Heart left ventricle (tissue), 16 donors: ENCODE measurements at regions not wholly inside any gene's neighbourhood (a gene's known extent, or its start where the extent isn't known, plus 50 kb on each side); places are given as distances from the start of the nearest gene placed in this dataset.

Experiments
- ATAC-seq, 4 donors: fragments of 200-7000 bp; cut with Tn5 transposase; one replicate each; pipeline ENCODE4 v1.9.1; 2020 to 2022; ENCODE audit warnings: moderate library complexity in 4 of 4, mild to moderate bottlenecking in 3 of 4, moderate number of reproducible peaks in 1 of 4
- DNase-seq, 5 donors: peaks; one replicate each; pipeline ENCODE4 v3.0.0-alpha.2; 2020
- H3K27ac ChIP-seq, 12 donors: fragments of 200-600 bp; sonication (generic) in 4 of 12; one replicate each; pipeline versions ENCODE4 v1.5.0 to v1.8.0; 2016 to 2022; ENCODE audit warnings: mild to moderate bottlenecking in 2 of 12
- H3K27me3 ChIP-seq, 9 donors: fragments of 200-600 bp; sonication (generic) in 2 of 9; one replicate each; pipeline versions ENCODE4 v1.5.1 to v1.8.0; 2016 to 2022; ENCODE audit warnings: mild to moderate bottlenecking in 3 of 9
- H3K36me3 ChIP-seq, 9 donors: fragments of 200-600 bp; sonication (generic) in 2 of 9; one replicate each; pipeline versions ENCODE4 v1.5.0 to v1.8.0; 2018 to 2022; ENCODE audit warnings: mild to moderate bottlenecking in 2 of 9
- H3K4me1 ChIP-seq, 12 donors: fragments of 200-600 bp; sonication (generic) in 4 of 12; one replicate each; pipeline versions ENCODE4 v1.5.0 to v1.8.0; 2016 to 2022; ENCODE audit warnings: mild to moderate bottlenecking in 3 of 12
- H3K4me3 ChIP-seq, 12 donors: fragments of 200-600 bp; sonication (generic) in 4 of 12; one replicate each; pipeline versions ENCODE4 v1.5.0 to v1.8.0; 2017 to 2022; ENCODE audit warnings: mild to moderate bottlenecking in 9 of 12, moderate library complexity in 4 of 12
- H3K9me3 ChIP-seq, 12 donors: fragments of 200-600 bp; sonication (generic) in 4 of 12; one replicate each; pipeline versions ENCODE4 v1.5.0 to v1.8.0; 2016 to 2022; ENCODE audit warnings: mild to moderate bottlenecking in 1 of 12
- POLR2A ChIP-seq, 2 donors: fragments of 450-650 bp; IDR thresholded peaks; one replicate each; pipeline ENCODE4 v1.6.1; 2017; ENCODE audit warnings: antibody characterized with exemption in 2 of 2, mild to moderate bottlenecking in 2 of 2, moderate library complexity in 2 of 2
- WGBS, 4 donors: extraction: QIAGEN DNeasy Blood & Tissue Kit in 2 of 4; methylation state at CpG; one replicate each; pipeline versions ENCODE4 v1.1.5 to v1.1.7; 2013 to 2018; 5-methylcytosine and 5-hydroxymethylcytosine counted together
- intact Hi-C, 10 donors: fragments of 100-400 bp; cut with DNase I; formaldehyde crosslinking; loops; one replicate each; pipeline versions ENCODE4 v1.11.1 to v1.14.2; 2022
- TF ChIP-seq, protein P1 (sequence below), 12 donors: fragments of 200-600 bp; sonication (generic) in 4 of 12; IDR thresholded peaks; one replicate each; pipeline versions ENCODE4 v1.5.0 to v1.8.0; 2018 to 2022; ENCODE audit warnings: antibody characterized with exemption in 12 of 12, mild to moderate bottlenecking in 5 of 12
- donor health status: ischemic (EF 13 %, LVEDD 7.1; RV severe dilation, severe dysfunction).
- donor health status: healthy with polysubstance abuse.
- donor health status: DM: no; HTN: yes; CAD: no.
- donor health status: DM: no; HTN: no; CAD: no.
- donor health status: ischemic (EF 25% LVEDD 6.9; RV normal size, moderate dysfunction).
- donor health status: ischemic (EF 25% LVEDD 5.7; RV mildly dilated, moderate dysfunction).
- donor health status: healthy.
- donor health status: DM: yes; HTN: yes; CAD: no.
- donor health status: ischemic (EF 35%, LVEDD 5.7; RV mildly dilated, moderate dysfunction).
- donor health status: nonischemic (EF 11% LVEDD 7.7; RV severe dilation, severe dysfunction).
- donor health status: DM: yes; HTN: yes; CAD: no.
- donor health status: PGD.
- donor health status: ischemic (EF 29% LVEDD 5.4; RV normal size, mild dysfunction).
- donor health status: nonischemic (EF 23%, LVEDD 6.1; RV moderate dilation, normal function).

DNA sequence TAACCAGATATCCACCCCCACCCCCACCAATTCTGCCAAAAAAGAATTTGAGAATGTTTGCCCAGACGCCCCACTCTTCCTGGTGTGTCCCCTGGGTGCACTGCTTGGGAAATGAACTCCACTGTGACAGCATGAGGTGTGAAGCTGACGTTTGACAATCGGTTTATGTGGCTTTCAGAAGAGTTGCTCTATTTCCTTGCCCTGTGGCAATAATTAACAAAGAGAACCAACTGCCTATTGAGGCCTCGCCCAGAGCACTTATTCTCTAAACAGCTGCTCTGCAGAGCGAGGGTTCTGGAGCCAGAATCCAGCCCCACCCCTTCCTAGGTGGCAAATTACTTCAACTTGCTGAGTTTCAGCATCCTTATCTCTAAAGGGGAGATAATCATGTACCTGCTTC lies 115.8 kb upstream of the SIX3 start:
- H3K9me3 ChIP-seq: no peaks in the 10 kb centered on the region
- no peaks in the 10 kb centered on the region for H3K4me1 ChIP-seq
- no peak for ATAC-seq
- no peak for DNase-seq
- no peaks in the 10 kb centered on the region for H3K36me3 ChIP-seq
- 41 to 67% (median 48%) methylated on average over 3 to 5 of the region's 5 CpGs for WGBS, 4 donors
- H3K27ac ChIP-seq: no peak overlapping the region
- peaks cover 0 to 24% (median 6%) of the 10 kb centered on the region in 9 donors for H3K27me3 ChIP-seq
- intact Hi-C loops: no loop called here
- TF ChIP-seq POLR2A (IDR thresholded peaks at IDR 0.05): no peak
- TF ChIP-seq, protein P1, sequence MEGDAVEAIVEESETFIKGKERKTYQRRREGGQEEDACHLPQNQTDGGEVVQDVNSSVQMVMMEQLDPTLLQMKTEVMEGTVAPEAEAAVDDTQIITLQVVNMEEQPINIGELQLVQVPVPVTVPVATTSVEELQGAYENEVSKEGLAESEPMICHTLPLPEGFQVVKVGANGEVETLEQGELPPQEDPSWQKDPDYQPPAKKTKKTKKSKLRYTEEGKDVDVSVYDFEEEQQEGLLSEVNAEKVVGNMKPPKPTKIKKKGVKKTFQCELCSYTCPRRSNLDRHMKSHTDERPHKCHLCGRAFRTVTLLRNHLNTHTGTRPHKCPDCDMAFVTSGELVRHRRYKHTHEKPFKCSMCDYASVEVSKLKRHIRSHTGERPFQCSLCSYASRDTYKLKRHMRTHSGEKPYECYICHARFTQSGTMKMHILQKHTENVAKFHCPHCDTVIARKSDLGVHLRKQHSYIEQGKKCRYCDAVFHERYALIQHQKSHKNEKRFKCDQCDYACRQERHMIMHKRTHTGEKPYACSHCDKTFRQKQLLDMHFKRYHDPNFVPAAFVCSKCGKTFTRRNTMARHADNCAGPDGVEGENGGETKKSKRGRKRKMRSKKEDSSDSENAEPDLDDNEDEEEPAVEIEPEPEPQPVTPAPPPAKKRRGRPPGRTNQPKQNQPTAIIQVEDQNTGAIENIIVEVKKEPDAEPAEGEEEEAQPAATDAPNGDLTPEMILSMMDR (IDR thresholded peaks at IDR 0.05): no peak
- no peak overlapping the region for H3K4me3 ChIP-seq

DNA sequence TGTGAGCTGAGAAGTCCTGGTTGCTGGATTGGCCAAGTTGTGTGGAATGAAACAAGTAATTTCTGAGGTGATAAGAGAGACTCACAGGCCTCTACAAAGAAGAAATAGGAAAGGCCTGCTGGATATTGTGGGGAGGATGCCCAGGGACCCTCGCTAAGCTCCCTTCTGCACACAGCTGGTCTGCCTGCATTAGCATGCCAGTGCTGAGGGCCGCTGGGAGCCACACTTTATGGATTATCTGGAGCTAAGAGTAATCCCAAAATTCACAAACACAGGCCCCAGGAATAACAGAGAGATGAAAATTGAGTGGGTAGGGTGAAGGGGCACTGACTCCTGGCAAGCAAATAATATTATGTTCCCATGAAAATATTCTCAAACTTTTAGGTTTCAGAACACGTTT lies 114.9 kb upstream of the SIX3 start:
- Histone ChIP-seq H3K36me3 (no peaks in the 10 kb centered on the region), H3K4me1 (no peaks in the 10 kb centered on the region), H3K9me3 (no peaks in the 10 kb centered on the region), H3K27ac (no peak overlapping the region), H3K4me3 (no peak overlapping the region), H3K27me3 (peaks cover 0 to 23% (median 5%) of the 10 kb centered on the region in 9 donors)
- 67 to 79% (median 76%) methylated on average over 3 of the region's 3 CpGs for WGBS, 4 donors
- intact Hi-C loops: no loop called here
- DNase-seq: no peak
- no peak for TF ChIP-seq POLR2A (IDR thresholded peaks at IDR 0.05)
- TF ChIP-seq, protein P1 (IDR thresholded peaks at IDR 0.05): no peak
- no peak for ATAC-seq

DNA sequence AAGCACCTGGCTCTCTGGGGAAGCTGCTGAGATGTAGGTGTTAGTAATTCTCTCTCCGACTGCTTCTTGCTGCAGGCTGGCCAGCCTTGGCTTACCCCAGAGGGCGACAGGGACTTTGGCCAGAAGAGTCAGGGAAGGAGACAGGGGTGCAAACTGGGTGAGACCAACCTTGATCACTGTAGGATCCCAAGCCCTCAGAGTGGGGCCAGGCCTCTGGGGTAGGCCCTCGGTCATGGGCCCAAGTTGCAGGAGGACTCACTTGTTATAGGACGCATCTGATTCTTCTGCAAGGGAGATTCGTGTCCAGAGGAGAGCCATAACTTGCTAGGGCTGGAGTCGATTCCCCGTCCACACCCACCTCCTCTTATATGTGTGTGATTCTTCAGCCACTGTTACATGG lies 111.7 kb upstream of the SIX3 start:
- intact Hi-C loops: no loop called here
- H3K4me3 ChIP-seq: no peak overlapping the region
- H3K4me1 ChIP-seq: no peaks in the 10 kb centered on the region
- H3K27ac ChIP-seq: no peak overlapping the region
- ATAC-seq (no peak), DNase-seq (no peak)
- peaks cover 0 to 16% (median 0%) of the 10 kb centered on the region in 12 donors for H3K9me3 ChIP-seq
- no peak for TF ChIP-seq POLR2A (IDR thresholded peaks at IDR 0.05)
- TF ChIP-seq, protein P1 (IDR thresholded peaks at IDR 0.05): no peak
- WGBS, 4 donors: 88 to 91% (median 89%) methylated on average over 7 of the region's 7 CpGs
- H3K36me3 ChIP-seq: no peaks in the 10 kb centered on the region
- peaks cover 0 to 10% (median 0%) of the 10 kb centered on the region in 9 donors for H3K27me3 ChIP-seq

DNA sequence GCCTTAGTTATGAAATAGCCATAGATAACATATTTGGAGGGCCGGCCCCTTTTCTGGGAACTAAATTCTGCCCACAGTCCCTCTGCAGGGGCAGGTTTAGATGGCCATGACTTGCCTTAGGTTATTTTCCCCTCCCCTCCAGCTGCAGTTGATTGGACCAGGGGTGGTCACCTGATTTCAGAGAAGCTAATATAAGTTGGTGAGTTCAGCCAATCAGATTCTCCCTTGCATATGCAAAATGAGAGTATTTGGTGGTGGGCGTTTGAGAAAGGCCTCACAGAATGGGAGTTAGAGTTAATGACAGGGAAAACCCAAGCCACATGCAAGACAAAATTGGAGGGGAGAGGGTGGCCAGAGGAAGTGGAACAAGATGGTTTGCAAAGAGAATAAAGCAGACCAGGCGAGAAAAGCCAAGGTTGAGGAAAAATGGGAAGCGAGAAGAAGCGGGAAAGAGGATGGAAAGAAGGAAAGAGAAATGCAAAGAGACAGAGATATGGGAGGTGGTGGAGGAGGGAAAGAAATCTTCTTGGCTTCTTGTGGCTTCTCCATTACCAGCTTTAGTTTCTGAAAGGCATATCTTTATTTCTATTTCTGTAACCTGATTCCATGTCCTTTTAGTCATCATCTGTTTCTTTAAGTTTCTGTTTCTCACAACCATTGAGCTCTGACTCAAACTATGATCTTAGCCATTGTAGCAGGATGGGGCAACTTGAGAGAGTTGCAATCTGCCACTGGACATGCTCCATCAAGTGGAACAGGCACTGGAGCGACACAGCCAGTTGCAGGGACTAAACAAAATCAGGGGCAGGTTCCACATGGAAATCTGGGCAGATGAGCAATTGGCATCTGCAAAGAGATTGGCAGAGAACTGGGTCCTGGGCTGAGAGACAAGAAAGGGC lies 108.1 kb upstream of the SIX3 start:
- H3K27me3 ChIP-seq: peaks cover 0 to 4% (median 0%) of the 10 kb centered on the region in 9 donors
- H3K27ac ChIP-seq: no peak overlapping the region
- intact Hi-C loops: no loop called here
- no peak for DNase-seq
- ATAC-seq: no peak
- no peak overlapping the region for H3K4me3 ChIP-seq
- H3K36me3 ChIP-seq: no peaks in the 10 kb centered on the region
- H3K9me3 ChIP-seq: peaks cover 0 to 17% (median 0%) of the 10 kb centered on the region in 12 donors
- no peaks in the 10 kb centered on the region for H3K4me1 ChIP-seq
- no peak for TF ChIP-seq POLR2A (IDR thresholded peaks at IDR 0.05)
- 65 to 79% (median 76%) methylated on average over 6 of the region's 6 CpGs for WGBS, 4 donors
